Caco-2 (cell line): ENCODE measurements at regions not wholly inside any gene's neighbourhood (a gene's known extent, or its start where the extent isn't known, plus 50 kb on each side); places are given as distances from the start of the nearest gene placed in this dataset.
"Not testable (repeated sequence)": the region's sequence is repeated elsewhere in the genome, so short reads cannot be mapped to it uniquely, and the experiment has no call there.

ENCODE experiments used
- BruUV-seq: library from RNA; stranded (reverse); fragments of 400-500 nt; replicated peaks from 2 replicates; lab custom pipeline; 2021; lab: Mats Ljungman, UMichigan
- CTCF ChIA-PET: fragments of 300-600 bp; sonication (Branson Sonifier 250); formaldehyde crosslinking; loops from one replicate; lab custom pipeline; 2022; ENCODE audit warnings: antibody characterized with exemption; lab: Charles Lee
- POLR2A ChIA-PET: fragments of 300-600 bp; sonication (Branson Sonifier 250); formaldehyde crosslinking; loops from one replicate; lab custom pipeline; 2022; ENCODE audit warnings: antibody characterized with exemption; lab: Charles Lee
- DNase-seq, 2 experiments: peaks; one replicate each; pipeline versions ENCODE4 v3.0.0 to v3.0.0-alpha.2; 2020 to 2022
- H3K27me3 ChIP-seq: replicated peaks from 2 replicates; pipeline ENCODE4 v1.6.0; 2011; ENCODE audit warnings: low read length; ENCODE audit not compliant: control insufficient read depth, insufficient read depth
- H3K36me3 ChIP-seq: 2 replicates; pipeline ENCODE4 v1.5.1; 2011; ENCODE audit warnings: low read length; ENCODE audit not compliant: control insufficient read depth, insufficient read depth
- H3K4me1 ChIP-seq: fragments of 250-450 bp; sonication (Bioruptor Pico); 2 replicates; pipeline ENCODE4 v1.5.1; 2020; ENCODE audit warnings: mild to moderate bottlenecking
- H3K4me3 ChIP-seq: 2 replicates; pipeline ENCODE4 v1.5.1; 2011; ENCODE audit warnings: low read depth, mild to moderate bottlenecking, control low read depth, low read length
- H3K9me3 ChIP-seq: fragments of 250-450 bp; sonication (Bioruptor Pico); 2 replicates; pipeline ENCODE4 v1.5.1; 2020; ENCODE audit warnings: mild to moderate bottlenecking, moderate library complexity
- H3K27ac Mint-ChIP-seq: one replicate; pipeline ENCODE4 v1.8.0; 2022; ENCODE audit warnings: mixed read lengths; ENCODE audit not compliant: unreplicated experiment
- H3K27me3 Mint-ChIP-seq: one replicate; pipeline ENCODE4 v1.8.0; 2022; ENCODE audit warnings: mixed read lengths; ENCODE audit not compliant: insufficient read depth, unreplicated experiment
- H3K36me3 Mint-ChIP-seq: one replicate; pipeline ENCODE4 v1.8.0; 2022; ENCODE audit warnings: mild to moderate bottlenecking, mixed read lengths; ENCODE audit not compliant: insufficient read depth, unreplicated experiment
- H3K4me1 Mint-ChIP-seq: one replicate; pipeline ENCODE4 v1.8.0; 2022; ENCODE audit warnings: low read depth, mixed read lengths; ENCODE audit not compliant: unreplicated experiment
- H3K4me3 Mint-ChIP-seq: one replicate; pipeline ENCODE4 v1.8.0; 2022; ENCODE audit warnings: mild to moderate bottlenecking, moderate library complexity, mixed read lengths; ENCODE audit not compliant: unreplicated experiment
- H3K9me3 Mint-ChIP-seq: one replicate; pipeline ENCODE4 v1.8.0; 2022; ENCODE audit warnings: mixed read lengths; ENCODE audit not compliant: unreplicated experiment
- intact Hi-C: fragments of 100-400 bp; cut with micrococcal nuclease; formaldehyde crosslinking; loops from one replicate; pipeline ENCODE4 v1.10.0; 2022; ENCODE audit not compliant: unreplicated experiment

DNA sequence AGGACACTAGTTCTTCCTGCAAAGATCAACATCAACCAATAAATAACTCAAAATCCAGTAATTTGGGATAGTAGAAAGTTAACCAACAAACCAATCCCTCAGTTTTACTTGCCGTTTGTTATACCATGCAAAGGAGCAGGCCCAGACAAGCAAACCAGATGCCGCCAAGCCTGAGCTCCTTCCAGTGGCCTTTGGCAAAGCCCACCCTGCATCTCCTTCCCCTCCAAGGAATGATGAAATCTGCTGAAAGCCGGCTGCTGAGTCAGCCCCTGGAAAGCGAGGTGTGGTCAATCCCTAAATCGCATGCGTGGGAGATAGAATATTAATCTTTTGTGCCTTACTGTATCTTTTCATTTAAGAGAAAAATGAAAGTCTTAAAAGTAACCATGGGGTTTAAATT lies 135.7 kb upstream of the VOPP1 start:
- H3K27me3 ChIP-seq, H3K9me3 Mint-ChIP-seq, BruUV-seq, H3K36me3 Mint-ChIP-seq, H3K27me3 Mint-ChIP-seq, DNase-seq, POLR2A ChIA-PET, intact Hi-C loops, H3K4me1 ChIP-seq, H3K36me3 ChIP-seq, H3K4me3 Mint-ChIP-seq, CTCF ChIA-PET, H3K4me3 ChIP-seq, H3K9me3 ChIP-seq, H3K27ac Mint-ChIP-seq, H3K4me1 Mint-ChIP-seq: not testable (repeated sequence)

DNA sequence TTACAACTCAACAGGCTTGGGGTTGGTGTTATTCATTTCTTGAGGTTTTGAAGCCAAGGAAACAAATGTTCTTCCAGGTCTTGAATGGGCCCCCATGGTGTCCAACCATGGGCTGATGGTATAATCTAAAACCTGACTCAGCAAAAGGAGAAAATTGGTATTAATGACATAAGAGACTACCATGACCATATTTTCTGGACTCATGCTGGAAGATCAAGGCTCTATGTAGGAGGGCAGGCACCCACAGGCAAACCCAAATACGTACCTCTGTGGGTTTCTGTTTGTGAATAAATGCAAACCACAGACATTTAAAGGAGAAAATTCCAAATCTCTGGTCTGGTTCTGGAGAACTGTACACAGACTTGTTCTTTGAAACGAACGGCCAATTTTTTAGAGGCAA lies 135.1 kb upstream of the VOPP1 start:
- H3K4me1 ChIP-seq, H3K27me3 ChIP-seq, H3K9me3 Mint-ChIP-seq, H3K27ac Mint-ChIP-seq, H3K27me3 Mint-ChIP-seq, H3K4me3 Mint-ChIP-seq, H3K4me1 Mint-ChIP-seq, H3K36me3 Mint-ChIP-seq, H3K9me3 ChIP-seq, POLR2A ChIA-PET, intact Hi-C loops, H3K36me3 ChIP-seq, H3K4me3 ChIP-seq, DNase-seq, CTCF ChIA-PET, BruUV-seq: not testable (repeated sequence)

- POLR2A ChIA-PET, H3K4me3 Mint-ChIP-seq, H3K36me3 Mint-ChIP-seq, H3K9me3 ChIP-seq, H3K27ac Mint-ChIP-seq, H3K36me3 ChIP-seq, H3K27me3 Mint-ChIP-seq, H3K4me3 ChIP-seq, H3K4me1 ChIP-seq, H3K4me1 Mint-ChIP-seq, H3K27me3 ChIP-seq, CTCF ChIA-PET, BruUV-seq, DNase-seq, intact Hi-C loops, H3K9me3 Mint-ChIP-seq: not testable (repeated sequence)
Measured at GRCh38 chr7:55706451-55707195, 134.3 kb upstream of the VOPP1 start.

DNA sequence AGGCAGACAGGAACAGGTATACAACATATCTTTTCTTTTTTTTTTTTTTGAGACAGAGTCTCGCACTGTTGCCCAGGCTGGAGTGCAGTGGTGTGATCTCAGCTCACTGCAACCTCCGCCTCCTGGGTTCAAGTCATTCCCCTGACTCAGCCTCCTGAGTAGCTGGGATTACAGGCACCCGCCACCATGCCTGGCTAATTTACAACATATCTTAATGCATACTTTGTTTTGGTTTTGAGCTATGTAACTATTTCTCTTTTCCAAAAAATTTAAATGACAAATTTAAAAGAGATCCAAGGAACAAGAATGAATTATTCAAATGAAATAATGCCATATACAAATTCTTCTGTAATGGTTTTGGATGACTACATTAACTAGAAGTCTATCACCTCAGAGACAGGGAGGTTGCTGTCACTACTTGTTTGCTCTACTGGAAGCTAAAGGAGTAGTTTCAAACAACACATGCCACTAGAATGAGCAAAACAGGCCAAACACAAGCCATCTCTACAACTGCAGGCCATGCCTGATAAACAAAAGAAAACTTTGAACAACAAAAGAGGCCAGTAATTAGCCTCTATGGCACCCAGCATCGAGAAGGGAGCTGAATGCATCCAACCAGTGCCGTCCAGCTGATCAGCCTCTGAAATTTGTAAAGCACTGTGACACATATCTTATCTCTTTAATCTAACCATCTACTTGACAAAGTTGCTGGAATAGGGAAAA lies 133.6 kb upstream of the VOPP1 start:
- H3K36me3 Mint-ChIP-seq, H3K4me1 Mint-ChIP-seq, H3K4me3 Mint-ChIP-seq, DNase-seq, POLR2A ChIA-PET, H3K36me3 ChIP-seq, BruUV-seq, H3K27me3 Mint-ChIP-seq, H3K4me1 ChIP-seq, H3K9me3 ChIP-seq, intact Hi-C loops, H3K9me3 Mint-ChIP-seq, H3K27me3 ChIP-seq, CTCF ChIA-PET, H3K27ac Mint-ChIP-seq, H3K4me3 ChIP-seq: not testable (repeated sequence)

DNA sequence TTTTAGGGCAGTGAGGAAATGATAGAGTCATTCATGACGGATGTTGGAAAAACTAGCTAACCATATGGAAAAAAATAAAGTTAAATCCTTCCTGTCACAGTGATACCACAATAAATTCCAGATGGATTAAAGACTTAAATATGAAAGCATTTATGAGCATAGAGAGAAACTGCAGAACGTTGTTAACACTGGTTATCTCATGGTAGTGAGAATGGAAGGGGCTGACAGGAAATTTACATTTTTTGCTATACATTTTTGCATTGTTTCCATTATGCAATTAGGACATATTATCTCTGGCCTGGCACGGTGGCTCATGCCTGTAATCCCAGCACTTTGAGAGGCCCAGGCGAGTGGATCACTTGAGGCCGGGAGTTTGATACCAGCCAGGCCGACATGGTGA lies 130.5 kb upstream of the VOPP1 start:
- H3K4me1 ChIP-seq, H3K27me3 ChIP-seq, BruUV-seq, H3K4me3 ChIP-seq, DNase-seq, H3K36me3 Mint-ChIP-seq, POLR2A ChIA-PET, H3K27me3 Mint-ChIP-seq, H3K4me3 Mint-ChIP-seq, H3K4me1 Mint-ChIP-seq, H3K9me3 Mint-ChIP-seq, CTCF ChIA-PET, H3K27ac Mint-ChIP-seq, H3K9me3 ChIP-seq, intact Hi-C loops, H3K36me3 ChIP-seq: not testable (repeated sequence)

DNA sequence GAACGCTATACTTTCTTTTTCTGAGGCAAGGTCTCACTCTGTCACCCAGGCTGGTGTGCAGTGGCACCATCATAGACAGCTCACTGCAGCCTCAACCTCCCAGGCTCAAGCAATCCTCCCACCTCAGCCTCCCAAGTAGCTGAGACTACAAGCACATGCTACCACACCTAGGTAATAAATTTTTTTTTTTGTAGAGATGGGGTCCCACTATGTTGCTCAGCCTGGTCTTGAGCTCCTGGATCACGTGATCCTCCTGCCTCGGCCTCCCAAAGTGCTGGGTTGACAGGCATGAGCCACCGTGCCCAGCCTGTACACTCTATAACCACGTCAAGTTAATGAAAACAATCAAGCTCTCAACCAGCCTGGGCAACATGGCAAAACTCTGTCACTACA lies 127.1 kb upstream of the VOPP1 start:
- POLR2A ChIA-PET, H3K36me3 ChIP-seq, H3K27ac Mint-ChIP-seq, intact Hi-C loops, CTCF ChIA-PET, H3K27me3 Mint-ChIP-seq, H3K9me3 ChIP-seq, H3K4me1 Mint-ChIP-seq, DNase-seq, H3K4me1 ChIP-seq, H3K4me3 ChIP-seq, H3K36me3 Mint-ChIP-seq, H3K9me3 Mint-ChIP-seq, H3K4me3 Mint-ChIP-seq, H3K27me3 ChIP-seq: not testable (repeated sequence)
- TSS peak; percentile 47 for BruUV-seq
